GM19238 (cell line): ENCODE measurements at regions not wholly inside any gene's neighbourhood (a gene's known extent, or its start where the extent isn't known, plus 50 kb on each side); places are given as distances from the start of the nearest gene placed in this dataset.
"Not testable (repeated sequence)": the region's sequence is repeated elsewhere in the genome, so short reads cannot be mapped to it uniquely, and the experiment has no call there.

ENCODE experiments used
- DNase-seq: peaks from one replicate; pipeline ENCODE4 v3.0.0; 2011; ENCODE audit warnings: low spot score; ENCODE audit not compliant: insufficient read length

GRCh38 chr16:65704866-65705265, 583.0 kb upstream of the CDH11 start:
- DNase-seq, result no peak

- DNase-seq, result no peak
Observed at GRCh38 chr16:65702707-65703402, 581.0 kb upstream of the CDH11 start.

- DNase-seq, result no peak
Observed at GRCh38 chr16:65700596-65700995, 578.7 kb upstream of the CDH11 start.

GRCh38 chr16:65698791-65699321, 577.0 kb upstream of the CDH11 start:
- DNase-seq, result no peak

GRCh38 chr16:65697521-65697920, 575.7 kb upstream of the CDH11 start:
- DNase-seq, result no peak

GRCh38 chr16:65697065-65697464, 575.2 kb upstream of the CDH11 start:
- no peak for DNase-seq

- DNase-seq, result not testable (repeated sequence)
Observed at GRCh38 chr16:65691846-65692245, 570.0 kb upstream of the CDH11 start.

GRCh38 chr16:65689726-65690125, 567.9 kb upstream of the CDH11 start:
- no peak for DNase-seq

GRCh38 chr16:65688301-65688700, 566.4 kb upstream of the CDH11 start:
- DNase-seq, result no peak

GRCh38 chr16:65684230-65684629, 562.4 kb upstream of the CDH11 start:
- no peak for DNase-seq

GRCh38 chr16:65681406-65681805, 559.5 kb upstream of the CDH11 start:
- no peak for DNase-seq

GRCh38 chr16:65679785-65680184, 557.9 kb upstream of the CDH11 start:
- DNase-seq, result no peak

GRCh38 chr16:65675161-65675560, 553.3 kb upstream of the CDH11 start:
- no peak for DNase-seq

- DNase-seq, result no peak
Observed at GRCh38 chr16:65672960-65673359, 551.1 kb upstream of the CDH11 start.

GRCh38 chr16:65671071-65671470, 549.2 kb upstream of the CDH11 start:
- DNase-seq, result no peak

GRCh38 chr16:65668064-65668595, 546.3 kb upstream of the CDH11 start:
- DNase-seq, result no peak

- DNase-seq, result no peak
Observed at GRCh38 chr16:65667011-65667578, 545.2 kb upstream of the CDH11 start.

GRCh38 chr16:65666132-65666941, 544.5 kb upstream of the CDH11 start:
- DNase-seq, result no peak

GRCh38 chr16:65665586-65665985, 543.7 kb upstream of the CDH11 start:
- no peak for DNase-seq

- no peak for DNase-seq
Observed at GRCh38 chr16:65663774-65664173, 541.9 kb upstream of the CDH11 start.

GRCh38 chr16:65662256-65662655, 540.4 kb upstream of the CDH11 start:
- DNase-seq, result no peak

GRCh38 chr16:65661558-65661957, 539.7 kb upstream of the CDH11 start:
- no peak for DNase-seq
